ENCODE measurements at regions not wholly inside any gene's neighbourhood (a gene's known extent, or its start where the extent isn't known, plus 50 kb on each side); places are given as distances from the start of the nearest gene placed in this dataset.

DNA sequence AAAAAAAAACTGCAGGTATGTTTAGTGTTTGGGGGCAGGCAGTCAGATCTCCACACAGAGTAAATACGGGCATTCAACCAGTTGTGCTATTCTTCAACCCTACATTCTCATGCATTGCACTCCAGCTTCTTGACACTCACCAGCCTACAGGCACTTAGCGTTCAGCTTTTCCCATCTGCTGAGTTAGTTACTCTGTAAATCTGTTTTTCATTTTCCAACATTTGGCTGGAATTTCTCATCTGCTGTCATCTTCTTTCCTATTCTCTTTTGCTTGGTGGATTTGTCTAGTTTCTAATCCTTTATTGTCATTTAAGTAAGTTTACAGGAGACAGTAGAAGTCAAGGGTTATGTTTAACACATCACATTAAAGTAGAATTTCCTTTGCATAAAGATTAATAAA, 1318.9 kb downstream of the OLFM4 start:
- no peak for TF ChIP-seq EZH2 (IDR thresholded peaks at IDR 0.05)
- TF ChIP-seq POLR2AphosphoS5 (IDR thresholded peaks at IDR 0.05; ENCODE audit: borderline replicate concordance, low read depth, low read length), result no peak
